IPS-18c (cell line): ENCODE measurements at regions not wholly inside any gene's neighbourhood (a gene's known extent, or its start where the extent isn't known, plus 50 kb on each side); places are given as distances from the start of the nearest gene placed in this dataset.

Source experiments
- H3K4me3 ChIP-seq: 2 replicates; pipeline ENCODE4 v1.7.0; 2013; ENCODE audit warnings: low read depth, mild to moderate bottlenecking, low read length, moderate library complexity; ENCODE audit not compliant: insufficient read depth
- H3K9me3 ChIP-seq: one replicate; pipeline ENCODE4 v1.6.1; 2013; ENCODE audit warnings: mild to moderate bottlenecking, low read length, moderate library complexity; ENCODE audit not compliant: control insufficient read depth, insufficient read depth

GRCh38 chr16:86987746-86988670 lies 329.2 kb downstream of the C16orf95 start:
- Histone ChIP-seq H3K9me3 (no peaks in the 10 kb centered on the region), H3K4me3 (no peak overlapping the region)

DNA sequence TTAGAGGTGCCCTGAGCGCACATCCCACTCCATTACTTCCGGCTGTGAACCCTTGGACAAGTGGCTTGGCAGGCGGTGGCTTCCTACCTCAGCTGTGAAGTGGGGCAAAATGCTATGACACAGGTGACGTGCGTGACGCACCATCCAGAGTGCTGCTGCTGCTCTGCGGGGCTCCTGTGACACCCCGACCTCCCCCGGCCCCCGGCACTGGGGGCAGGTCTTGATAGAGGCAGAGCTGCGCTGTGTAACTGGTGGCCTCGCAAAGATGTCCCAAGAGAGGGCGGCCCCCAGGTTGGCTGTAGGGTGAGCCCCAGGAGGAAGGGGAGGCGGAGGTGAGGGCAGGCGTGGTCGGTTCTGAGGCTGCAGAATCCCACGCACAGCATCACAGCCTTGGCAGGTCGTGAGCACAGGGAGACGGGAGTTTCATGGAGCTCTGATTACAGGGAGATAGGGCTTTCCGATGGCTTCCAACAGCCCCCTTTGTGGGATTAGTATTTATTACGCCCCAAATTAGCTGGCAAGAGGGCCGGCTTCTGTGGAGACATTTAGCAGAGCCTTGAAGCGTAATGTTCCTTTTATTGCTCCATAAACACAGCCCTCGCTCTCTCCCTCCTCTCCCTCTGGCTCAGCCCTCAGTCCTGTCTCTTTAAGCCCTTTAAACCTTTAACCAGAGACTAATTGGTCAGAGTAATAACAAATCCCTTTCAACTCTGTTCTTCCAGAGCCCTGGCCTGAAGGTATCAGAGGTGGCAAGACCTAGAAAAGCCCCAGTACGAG lies 328.1 kb downstream of the C16orf95 start:
- H3K4me3 ChIP-seq: no peak overlapping the region
- no peaks in the 10 kb centered on the region for H3K9me3 ChIP-seq

DNA sequence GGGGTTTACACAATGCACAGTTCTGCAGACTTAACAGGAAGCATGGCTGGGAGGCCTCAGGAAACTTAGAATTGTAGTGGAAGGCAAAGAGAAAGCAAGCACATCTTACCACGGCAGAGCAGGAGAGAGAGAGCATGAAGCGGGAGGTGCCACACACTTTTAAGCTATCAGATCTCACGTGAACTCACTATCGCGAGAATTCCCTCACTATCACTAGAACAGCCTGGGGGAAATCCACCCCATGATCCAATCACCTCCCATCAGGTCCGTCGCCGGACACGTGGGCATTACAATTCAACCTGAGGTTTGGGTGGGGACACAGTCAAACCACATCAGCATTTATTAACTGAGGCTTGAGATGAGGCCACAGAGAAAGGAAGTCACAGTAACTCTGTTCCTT lies 326.7 kb downstream of the C16orf95 start:
- no peaks in the 10 kb centered on the region for H3K9me3 ChIP-seq
- H3K4me3 ChIP-seq: no peak overlapping the region

- H3K4me3 ChIP-seq: no peak overlapping the region
- no peaks in the 10 kb centered on the region for H3K9me3 ChIP-seq
These were observed 325.5 kb downstream of the C16orf95 start for GRCh38 chr16:86991679-86992078.

DNA sequence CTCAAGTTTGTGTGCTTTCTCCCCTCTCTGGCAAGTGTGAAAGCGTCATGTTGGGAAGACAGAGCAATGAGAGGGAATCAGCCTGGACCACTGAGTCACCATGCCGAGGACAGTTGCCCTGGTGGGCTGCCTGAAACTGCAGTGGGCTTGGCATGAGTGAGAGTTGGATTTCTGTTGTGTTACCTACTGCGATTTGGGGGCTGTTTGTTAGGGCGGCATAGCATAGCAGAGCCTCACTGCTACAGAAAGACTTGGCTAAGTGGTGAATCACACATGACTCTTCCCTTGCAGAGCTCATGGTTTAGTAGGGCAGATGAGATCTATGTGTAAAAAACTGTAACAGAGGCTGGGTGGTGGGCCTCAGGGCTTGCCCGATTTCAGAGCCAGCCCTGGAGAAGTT lies 324.6 kb downstream of the C16orf95 start:
- no peaks in the 10 kb centered on the region for H3K9me3 ChIP-seq
- no peak overlapping the region for H3K4me3 ChIP-seq

GRCh38 chr16:86993426-86994110 lies 323.6 kb downstream of the C16orf95 start:
- no peak overlapping the region for H3K4me3 ChIP-seq
- H3K9me3 ChIP-seq: no peaks in the 10 kb centered on the region

DNA sequence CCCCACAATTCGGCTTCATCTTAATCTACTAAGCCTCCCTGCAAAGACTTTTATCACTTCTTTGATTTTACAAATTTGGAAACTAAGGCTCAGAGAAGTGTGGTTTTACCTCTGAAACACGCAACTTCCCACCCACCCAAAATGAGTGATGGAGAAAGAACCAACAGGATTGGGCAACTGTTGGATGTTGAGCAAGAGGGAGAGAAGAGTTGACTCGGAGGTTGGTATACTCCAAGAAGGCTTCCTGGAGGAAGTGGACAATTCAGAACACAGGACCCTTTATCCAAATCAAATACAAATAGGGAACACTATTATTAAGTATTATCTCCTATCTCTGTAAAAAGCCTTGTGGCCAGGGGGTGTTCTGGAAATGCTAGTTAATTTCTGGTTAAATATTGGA lies 323.0 kb downstream of the C16orf95 start:
- Histone ChIP-seq H3K9me3 (no peaks in the 10 kb centered on the region), H3K4me3 (no peak overlapping the region)

DNA sequence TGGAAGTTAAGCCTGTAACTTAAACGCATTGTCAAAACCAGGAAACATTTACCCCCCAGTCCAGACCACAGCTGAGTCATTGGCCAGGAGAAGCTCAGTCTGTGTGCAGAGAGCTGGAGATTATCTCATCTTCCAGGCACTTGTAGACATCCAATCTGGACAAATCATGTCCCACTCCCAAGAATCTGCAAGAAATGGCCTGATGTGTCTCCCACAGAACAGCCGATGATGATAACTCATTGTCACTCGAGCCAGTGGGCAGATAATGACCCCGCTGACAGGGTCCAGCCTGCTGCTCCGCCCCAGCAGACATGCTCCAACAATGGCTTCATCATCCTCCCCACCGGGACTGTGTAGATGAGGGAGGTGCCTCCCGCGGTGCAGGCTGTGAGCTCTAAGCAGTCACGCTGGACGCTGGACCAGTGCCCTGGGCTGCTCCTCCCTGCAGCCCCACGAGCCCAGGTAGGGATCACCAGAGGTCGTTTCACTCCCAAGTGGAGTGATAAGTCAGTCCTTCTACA lies 322.5 kb downstream of the C16orf95 start:
- Histone ChIP-seq H3K9me3 (no peaks in the 10 kb centered on the region), H3K4me3 (no peak overlapping the region)

- H3K4me3 ChIP-seq: no peak overlapping the region
- H3K9me3 ChIP-seq: no peaks in the 10 kb centered on the region
These were observed 321.7 kb downstream of the C16orf95 start for GRCh38 chr16:86995456-86995855.

GRCh38 chr16:86996081-86996480 lies 321.1 kb downstream of the C16orf95 start:
- H3K4me3 ChIP-seq: no peak overlapping the region
- no peaks in the 10 kb centered on the region for H3K9me3 ChIP-seq

DNA sequence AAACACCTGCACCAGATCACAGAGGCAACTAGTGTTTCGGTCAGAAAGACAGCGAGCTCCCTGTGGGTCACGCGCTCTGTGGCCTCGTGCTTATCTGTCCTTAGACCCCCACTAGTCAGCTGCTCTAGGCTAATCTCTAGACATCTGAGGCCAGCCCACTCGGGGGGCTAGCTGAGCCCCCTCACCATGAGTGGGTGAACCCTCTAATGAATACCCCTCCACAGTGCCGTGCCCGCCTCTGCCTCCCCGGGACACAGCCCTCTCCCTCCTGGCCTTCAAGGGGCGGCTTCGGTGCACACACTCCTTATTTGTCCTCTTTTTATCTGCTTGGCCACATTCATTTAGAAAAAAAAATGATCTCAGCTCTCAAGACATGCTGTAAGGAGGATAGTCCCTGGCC lies 320.1 kb downstream of the C16orf95 start:
- H3K9me3 ChIP-seq: no peaks in the 10 kb centered on the region
- H3K4me3 ChIP-seq: no peak overlapping the region

DNA sequence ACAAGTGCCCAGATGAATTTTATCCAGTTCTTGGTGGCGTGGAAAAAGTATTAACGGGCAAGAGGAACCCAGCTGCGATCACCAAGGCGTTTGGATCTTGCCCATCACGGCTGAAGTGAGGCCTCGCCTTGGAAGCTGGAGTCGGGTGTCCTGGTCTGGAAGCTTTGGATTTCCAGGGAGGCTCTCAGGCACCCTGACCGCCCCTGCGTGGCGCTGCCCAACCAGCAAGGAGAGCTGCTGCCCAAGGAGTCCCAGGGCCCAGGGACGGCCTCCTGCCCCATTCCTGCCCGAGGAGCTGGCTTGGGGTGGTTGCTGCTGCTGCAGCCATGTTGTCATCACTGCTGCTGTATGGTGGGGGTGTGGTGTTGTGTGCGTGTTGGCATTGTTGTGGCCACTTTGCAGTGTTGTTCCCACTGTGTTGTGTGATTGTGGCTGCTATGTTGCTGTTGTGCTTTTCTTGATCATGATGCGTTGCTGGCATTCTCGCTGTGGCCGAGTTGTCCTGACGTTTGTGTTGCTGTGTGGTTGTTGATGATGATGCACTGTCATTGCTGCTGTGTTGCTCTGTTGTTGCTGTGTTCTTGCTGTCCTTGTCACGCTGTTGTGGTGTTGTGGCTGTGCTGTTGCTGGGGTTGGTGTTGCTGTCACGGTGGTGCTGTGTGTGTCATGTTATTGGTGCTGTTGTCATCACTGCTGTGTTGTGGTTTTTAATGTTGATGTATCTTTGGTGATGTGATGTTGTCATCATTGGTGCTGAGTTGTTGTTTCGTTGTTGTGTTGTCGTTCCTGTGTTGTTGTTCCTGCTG lies 318.8 kb downstream of the C16orf95 start:
- H3K4me3 ChIP-seq: no peak overlapping the region

GRCh38 chr16:87000001-87000400 lies 317.2 kb downstream of the C16orf95 start:
- no peaks in the 10 kb centered on the region for H3K9me3 ChIP-seq

More for the DNA sequence above, 318.8 kb downstream of the C16orf95 start:
- no peaks in the 10 kb centered on the region for H3K9me3 ChIP-seq

GRCh38 chr16:87002717-87003413 lies 314.3 kb downstream of the C16orf95 start:
- peaks cover 4% of the 10 kb centered on the region for H3K9me3 ChIP-seq
- H3K4me3 ChIP-seq: no peak overlapping the region

More at GRCh38 chr16:87000001-87000400, 317.2 kb downstream of the C16orf95 start:
- no peak overlapping the region for H3K4me3 ChIP-seq

- H3K9me3 ChIP-seq: peaks cover 4% of the 10 kb centered on the region
- H3K4me3 ChIP-seq: no peak overlapping the region
These were observed 313.8 kb downstream of the C16orf95 start for GRCh38 chr16:87003414-87003755.

GRCh38 chr16:87006021-87006420 lies 311.2 kb downstream of the C16orf95 start:
- H3K4me3 ChIP-seq: no peak overlapping the region
- peaks cover 4% of the 10 kb centered on the region for H3K9me3 ChIP-seq
